Glomerular endothelial cell (primary cell): ENCODE measurements at regions not wholly inside any gene's neighbourhood (a gene's known extent, or its start where the extent isn't known, plus 50 kb on each side); places are given as distances from the start of the nearest gene placed in this dataset.

ENCODE experiments used
- DNase-seq: peaks from one replicate; pipeline ENCODE4 v3.0.0-alpha.2; 2011; ENCODE audit warnings: low read depth, low spot score; ENCODE audit errors: extremely low read depth

GRCh38 chr22:47550524-47551430 is 788.3 kb downstream of the TBC1D22A start:
- DNase-seq: no peak

DNA sequence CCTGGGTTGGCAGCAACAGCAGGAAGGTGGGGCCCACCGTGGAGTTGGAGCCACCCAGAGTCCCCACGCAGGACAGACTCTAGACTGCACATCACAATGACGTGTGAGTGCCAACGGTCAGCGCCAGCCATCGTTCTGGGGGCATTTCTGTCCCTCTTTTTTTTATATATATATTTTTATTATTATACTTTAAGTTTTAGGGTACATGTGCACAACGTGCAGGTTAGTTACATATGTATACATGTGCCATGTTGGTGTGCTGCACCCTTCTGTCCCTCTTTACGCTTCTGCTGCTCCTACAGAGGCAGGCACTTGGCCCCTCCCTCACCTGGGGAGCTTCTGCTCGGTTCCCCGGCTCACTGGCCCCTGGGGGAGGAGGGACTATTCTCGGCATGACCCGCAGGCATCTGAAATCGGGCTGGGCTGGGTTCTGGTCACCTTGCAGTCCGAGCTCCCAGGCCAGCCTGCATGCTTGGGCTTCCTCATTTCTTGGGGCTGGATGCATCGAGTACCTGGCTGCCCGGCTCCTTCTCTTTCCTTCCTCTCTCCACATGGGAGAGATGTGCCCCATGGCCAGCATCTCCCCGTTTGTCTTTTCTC is 787.4 kb downstream of the TBC1D22A start:
- no peak for DNase-seq

DNA sequence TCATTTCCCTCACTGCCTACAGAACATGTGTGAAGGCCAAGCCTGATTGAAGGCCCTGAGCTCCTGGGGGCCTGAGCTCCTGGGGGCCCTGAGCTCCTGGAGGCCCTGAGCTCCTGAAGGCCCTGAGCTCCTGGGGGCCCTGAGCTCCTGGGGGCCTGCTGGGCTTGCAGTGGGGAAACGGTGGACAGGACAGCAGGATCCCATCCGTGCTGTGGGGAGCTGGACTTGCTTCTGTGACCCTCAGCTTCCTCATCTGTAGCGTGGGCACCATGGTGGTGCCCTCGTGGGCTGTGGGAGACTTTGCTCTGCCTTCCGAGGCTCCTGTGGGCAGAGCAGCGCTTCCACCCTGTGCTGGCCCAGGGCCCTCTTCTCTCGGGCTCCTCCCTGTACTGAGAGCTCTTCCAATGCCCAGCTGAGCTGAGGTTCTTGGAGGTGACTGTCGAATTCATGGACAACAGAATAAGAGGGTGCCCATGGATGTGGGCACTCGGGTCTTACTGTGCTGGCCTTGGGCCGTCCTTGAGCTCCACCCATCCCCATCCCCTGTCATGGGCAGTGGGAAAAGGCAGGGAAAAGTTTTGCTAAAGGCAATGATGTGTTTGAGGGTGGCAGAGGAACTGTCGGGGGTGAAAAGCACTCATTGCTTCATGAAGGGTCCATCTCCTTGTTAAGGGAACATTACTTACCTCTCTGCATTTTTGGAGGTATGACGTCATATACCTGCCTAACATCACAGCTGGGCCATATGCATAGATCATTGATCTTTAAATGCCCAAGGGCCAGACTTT is 786.7 kb downstream of the TBC1D22A start:
- DNase-seq: no peak

GRCh38 chr22:47547881-47548650 is 785.6 kb downstream of the TBC1D22A start:
- DNase-seq: no peak

- no peak for DNase-seq
Observed at GRCh38 chr22:47547239-47547661, 784.8 kb downstream of the TBC1D22A start.

DNA sequence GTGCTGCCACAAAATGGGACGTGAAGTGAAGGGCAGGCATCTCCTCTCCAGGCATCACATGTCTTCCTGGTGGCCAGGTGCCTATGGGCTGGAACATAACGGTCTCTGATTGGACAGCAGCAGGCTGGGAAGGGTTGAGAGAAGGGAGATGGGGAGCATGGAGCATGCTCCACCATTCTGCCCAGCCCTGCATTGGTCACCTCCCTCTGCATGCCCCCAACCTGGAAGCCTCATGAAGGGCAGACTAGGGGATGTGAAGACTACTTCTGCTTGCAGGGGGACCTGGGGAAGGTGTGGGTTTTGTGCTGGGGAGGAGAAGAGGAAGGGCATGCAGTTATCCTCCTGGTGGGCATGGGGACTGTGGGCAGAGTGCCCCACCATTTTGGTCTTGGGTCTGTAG is 782.2 kb downstream of the TBC1D22A start:
- no peak for DNase-seq

DNA sequence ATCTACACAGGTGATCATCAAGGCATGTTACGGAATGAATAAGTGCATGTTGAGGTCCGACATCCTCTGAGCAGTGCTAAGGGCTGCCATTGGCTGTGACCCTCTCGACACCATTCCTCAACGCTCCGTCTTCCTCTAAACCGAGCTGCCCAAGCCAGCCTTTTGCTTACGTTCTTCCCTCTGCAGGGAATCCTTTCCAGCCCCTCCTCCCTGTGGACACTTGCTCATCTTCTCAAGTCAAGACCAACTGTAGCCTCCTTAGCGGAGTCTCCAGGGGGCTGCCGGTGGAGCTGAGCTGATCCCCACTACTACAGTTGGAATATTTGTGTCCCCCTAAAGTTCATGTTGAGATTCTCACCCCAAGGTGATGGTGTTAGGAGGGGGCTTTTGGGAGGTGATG is 781.0 kb downstream of the TBC1D22A start:
- DNase-seq: no peak

DNA sequence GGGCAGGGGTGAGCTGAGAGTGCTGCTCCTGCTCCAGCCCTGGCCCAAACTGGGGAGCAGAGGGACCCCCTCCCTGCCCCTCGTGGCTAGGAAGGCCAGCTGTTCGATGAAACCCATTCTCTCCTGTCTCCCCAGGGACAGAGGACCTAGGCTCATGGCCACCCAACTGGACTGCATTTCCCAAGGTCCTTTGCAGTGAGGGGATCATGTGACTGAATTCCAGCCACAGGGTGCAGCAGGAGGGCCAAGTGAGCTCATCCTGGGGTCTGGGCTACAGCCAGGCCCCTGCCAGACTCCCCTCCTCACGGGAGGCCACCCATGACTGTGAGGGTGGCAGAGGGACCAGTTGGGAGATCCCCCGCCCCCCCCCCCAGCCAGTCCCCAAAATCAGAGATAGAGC is 777.6 kb downstream of the TBC1D22A start:
- DNase-seq: no peak

DNA sequence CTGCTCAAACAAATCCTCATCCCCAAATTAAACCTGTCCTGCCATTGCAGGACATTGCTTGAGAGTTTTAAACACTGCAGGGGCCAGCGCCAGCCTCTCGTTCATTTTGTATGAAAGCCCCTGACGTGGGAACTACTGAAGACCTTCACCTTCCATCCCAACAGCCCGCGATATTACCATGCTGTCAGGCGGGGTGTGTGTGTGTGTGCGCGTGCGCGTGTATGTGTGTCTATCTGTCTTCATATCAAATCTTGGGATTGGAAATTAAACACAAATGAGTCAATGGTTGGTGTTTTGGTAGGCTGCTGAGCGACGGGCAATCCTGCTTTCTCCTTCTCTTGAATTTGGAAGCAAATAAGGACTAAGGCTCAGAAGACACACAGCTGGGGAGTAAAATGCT is 776.9 kb downstream of the TBC1D22A start:
- DNase-seq: no peak

DNA sequence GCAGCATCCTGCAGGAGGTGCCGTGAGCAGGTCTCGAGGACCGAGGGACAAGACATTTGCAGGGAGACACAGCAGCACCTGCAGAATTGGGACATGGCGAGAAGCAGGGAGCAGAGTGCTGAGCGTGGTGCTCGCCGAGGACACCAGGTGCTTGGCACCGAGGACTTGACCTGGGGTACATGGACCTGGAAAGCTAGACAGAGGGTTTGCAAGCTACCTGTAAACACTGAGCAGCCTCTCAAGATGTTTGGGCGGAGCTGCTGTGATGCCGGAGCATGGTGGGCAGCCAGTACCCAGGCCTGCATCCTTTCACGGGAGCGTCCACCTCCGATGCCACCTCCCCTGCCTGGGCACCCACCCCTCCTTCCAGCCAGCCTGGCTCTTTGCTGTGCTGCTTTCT is 773.2 kb downstream of the TBC1D22A start:
- DNase-seq: no peak

DNA sequence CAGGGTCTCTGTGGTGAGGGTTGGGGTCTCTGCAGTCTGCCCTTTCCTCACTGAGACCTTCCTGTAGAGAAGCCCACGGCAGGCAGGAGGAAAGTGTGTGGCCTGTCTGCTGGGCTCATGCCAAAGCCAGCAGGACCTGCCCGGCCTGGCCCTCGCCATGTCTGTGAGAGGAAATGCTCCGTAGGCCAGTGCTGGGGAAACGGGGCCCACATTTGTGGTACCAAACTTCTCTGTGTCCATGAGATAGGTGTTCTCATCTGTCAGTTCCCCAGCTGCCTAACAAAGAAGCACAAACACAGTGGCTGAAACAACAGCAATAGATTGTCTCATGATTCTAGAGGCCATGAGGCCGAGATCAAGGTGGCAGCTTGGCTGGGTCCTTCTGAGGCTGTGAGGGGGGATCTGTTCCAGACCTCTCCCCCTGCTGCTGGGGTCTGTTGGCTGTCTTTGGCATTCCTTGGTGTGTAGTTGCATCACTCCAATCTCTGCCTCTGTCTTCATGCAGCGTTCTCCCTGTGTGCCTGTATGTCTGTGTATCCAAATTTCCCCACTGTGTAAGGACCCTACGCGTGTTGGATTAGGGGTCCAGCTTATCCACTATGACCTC is 772.5 kb downstream of the TBC1D22A start:
- no peak for DNase-seq

GRCh38 chr22:47533961-47534803 is 771.7 kb downstream of the TBC1D22A start:
- no peak for DNase-seq

DNA sequence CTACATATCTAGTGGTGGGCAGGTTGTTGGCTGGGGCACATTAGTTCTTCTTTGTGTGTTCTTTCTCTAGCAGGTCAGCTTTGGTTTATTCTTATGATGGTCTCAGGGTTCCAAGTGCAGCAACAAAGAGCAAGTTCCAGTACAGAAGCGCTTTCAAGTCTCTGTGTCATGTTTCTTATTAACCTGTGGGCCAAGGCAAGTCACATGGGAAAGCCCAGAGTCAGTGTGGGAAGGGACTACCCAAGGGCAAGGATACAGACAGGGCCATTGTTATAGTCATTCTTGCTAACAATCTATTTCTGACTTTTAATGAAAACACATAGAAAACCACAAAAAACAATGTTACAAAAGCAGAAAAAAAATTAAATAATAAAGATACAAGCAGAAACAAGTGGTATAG is 754.6 kb downstream of the TBC1D22A start:
- no peak for DNase-seq

DNA sequence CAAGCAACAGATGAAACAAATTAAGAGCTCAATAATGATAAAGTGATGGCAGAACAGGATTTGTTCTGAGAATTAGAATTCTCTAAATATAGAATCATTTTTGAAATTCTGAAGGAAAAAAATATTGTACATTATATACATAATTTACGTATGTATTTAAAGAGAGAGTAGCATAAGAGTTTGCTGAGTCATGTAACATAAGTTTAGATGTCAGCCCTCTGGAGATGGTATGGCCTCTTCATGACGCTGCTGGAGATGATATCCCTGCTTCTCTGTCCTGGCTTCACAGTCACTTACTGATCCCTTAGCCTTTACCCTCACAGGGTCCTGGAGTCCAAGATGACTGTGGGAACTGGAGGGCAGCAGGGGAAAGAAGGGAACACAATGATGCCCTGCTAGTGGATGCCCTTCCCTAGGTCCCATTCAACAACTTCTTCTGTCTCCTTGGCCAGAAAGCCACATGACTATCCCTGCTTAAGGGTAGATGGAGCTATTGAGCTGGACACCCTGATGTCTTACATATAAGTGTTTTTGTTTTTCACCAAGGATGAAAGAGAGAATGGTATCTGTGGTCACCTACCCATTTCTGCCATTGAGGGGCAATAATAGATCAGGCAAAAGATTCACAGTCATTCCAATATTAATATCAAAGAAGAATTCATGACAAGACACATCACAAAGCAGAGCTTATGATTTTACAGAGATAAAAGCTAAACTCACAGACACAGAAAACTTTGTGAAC is 753.1 kb downstream of the TBC1D22A start:
- DNase-seq: no peak

GRCh38 chr22:47512617-47513016 is 750.2 kb downstream of the TBC1D22A start:
- DNase-seq: no peak

GRCh38 chr22:47504962-47505361 is 742.5 kb downstream of the TBC1D22A start:
- DNase-seq: no peak

- no peak for DNase-seq
Observed at GRCh38 chr22:47498969-47499495, 736.6 kb downstream of the TBC1D22A start.

- no peak for DNase-seq
Observed at GRCh38 chr22:47497666-47498065, 735.2 kb downstream of the TBC1D22A start.
